Keratinocyte (primary cell): ENCODE measurements at regions not wholly inside any gene's neighbourhood (a gene's known extent, or its start where the extent isn't known, plus 50 kb on each side); places are given as distances from the start of the nearest gene placed in this dataset.

Experiments
- DNase-seq: peaks from one replicate; pipeline ENCODE4 v3.0.0-alpha.2; 2011; ENCODE audit warnings: low read depth, missing footprints, low spot score
- FAIRE-seq: peaks from 2 replicates; lab custom pipeline; 2011; peaks lifted over from hg19 to GRCh38; lab: Jason Lieb, UNC
- H2AFZ ChIP-seq: 2 replicates; pipeline ENCODE4 v1.6.0; 2012; ENCODE audit warnings: low read length, control low read depth, inconsistent platforms; ENCODE audit not compliant: control insufficient read depth
- H3K27ac ChIP-seq: 2 replicates; pipeline ENCODE4 v1.5.1; 2011; ENCODE audit warnings: low read length; ENCODE audit not compliant: control insufficient read depth, insufficient read depth
- H3K27me3 ChIP-seq: 3 replicates; pipeline ENCODE4 v1.6.0; 2011; ENCODE audit warnings: low read length; ENCODE audit not compliant: control insufficient read depth, insufficient read depth; ENCODE audit errors: extremely low read depth
- H3K36me3 ChIP-seq, 2 experiments: 2 replicates in 1 of 2; 3 replicates in 1 of 2; pipeline ENCODE4 v1.5.1; 2011; ENCODE audit warnings: low read length in 2 of 2, mild to moderate bottlenecking in 1 of 2; ENCODE audit not compliant: control insufficient read depth in 2 of 2, insufficient read depth in 2 of 2; ENCODE audit errors: extremely low read depth in 1 of 2
- H3K4me1 ChIP-seq: 3 replicates; pipeline ENCODE4 v1.5.1; 2011; ENCODE audit warnings: low read length; ENCODE audit not compliant: control insufficient read depth, insufficient read depth; ENCODE audit errors: extremely low read depth
- H3K4me2 ChIP-seq: 3 replicates; pipeline ENCODE4 v1.6.0; 2011; ENCODE audit warnings: low read depth, low read length; ENCODE audit not compliant: control insufficient read depth, insufficient read depth; ENCODE audit errors: extremely low read depth
- H3K4me3 ChIP-seq, 3 experiments: fragments of 200-600 bp in 1 of 3; sonication (generic) in 1 of 3; 2 replicates in 2 of 3; 3 replicates in 1 of 3; pipeline ENCODE4 v1.5.1; 2011 to 2016; ENCODE audit warnings: low read length in 3 of 3, mild to moderate bottlenecking in 3 of 3, control low read depth in 2 of 3, inconsistent platforms in 1 of 3, low read depth in 1 of 3, mixed read lengths in 1 of 3, mixed run types in 1 of 3, moderate library complexity in 1 of 3; ENCODE audit not compliant: control insufficient read depth in 2 of 3, insufficient read depth in 2 of 3; ENCODE audit errors: extremely low read depth in 1 of 3
- H3K79me2 ChIP-seq: 2 replicates; pipeline ENCODE4 v1.6.0; 2012; ENCODE audit warnings: low read length; ENCODE audit not compliant: control insufficient read depth, insufficient read depth
- H3K9ac ChIP-seq: 3 replicates; pipeline ENCODE4 v1.6.0; 2011; ENCODE audit warnings: low read length; ENCODE audit not compliant: control insufficient read depth, insufficient read depth; ENCODE audit errors: extremely low read depth
- H3K9me1 ChIP-seq: 3 replicates; pipeline ENCODE4 v1.6.0; 2011; ENCODE audit warnings: low read length; ENCODE audit not compliant: control insufficient read depth, insufficient read depth; ENCODE audit errors: extremely low read depth
- H3K9me3 ChIP-seq: 2 replicates; pipeline ENCODE4 v1.5.1; 2012; ENCODE audit warnings: low read depth, low read length; ENCODE audit not compliant: control insufficient read depth
- H4K20me1 ChIP-seq: 3 replicates; pipeline ENCODE4 v1.6.0; 2011; ENCODE audit warnings: low read length; ENCODE audit not compliant: control insufficient read depth, insufficient read depth; ENCODE audit errors: extremely low read depth
- EZH2 ChIP-seq: IDR thresholded peaks from one replicate; pipeline ENCODE4 v1.6.1; 2012; ENCODE audit warnings: inconsistent platforms, mild to moderate bottlenecking, low read length, moderate library complexity
- dilution Hi-C: fragments of 300-500 bp; cut with MboI; formaldehyde crosslinking; loops from one replicate; pipeline ENCODE4 v1.7.0; 2020; ENCODE audit warnings: low sequenced_read_pairs; ENCODE audit not compliant: extremely low pct_ligation_motif_present
- TF ChIP-seq, protein P1 (sequence below), 3 experiments: IDR thresholded peaks in 1 of 3; conservative IDR thresholded peaks in 1 of 3; optimal IDR thresholded peaks in 1 of 3; 2 replicates in 2 of 3; 3 replicates in 1 of 3; pipeline versions ENCODE3 to v1.5.1; 2011; ENCODE audit warnings: low read length in 3 of 3, mild to moderate bottlenecking in 3 of 3, moderate library complexity in 2 of 3, control low read depth in 1 of 3, inconsistent platforms in 1 of 3; ENCODE audit not compliant: insufficient read depth in 2 of 3; ENCODE audit errors: extremely low read depth in 1 of 3

GRCh38 chr2:58739033-58739432 lies 497.9 kb upstream of the FANCL start:
- no peaks in the 10 kb centered on the region for H3K4me1 ChIP-seq
- H2AFZ ChIP-seq, result no peak overlapping the region
- H3K9me3 ChIP-seq, result no peaks in the 10 kb centered on the region
- no peaks in the 10 kb centered on the region for H3K9me1 ChIP-seq
- H3K4me2 ChIP-seq, result no peak overlapping the region
- H3K79me2 ChIP-seq, result no peaks in the 10 kb centered on the region
- dilution Hi-C loops, result no loop called here
- DNase-seq (no peak), FAIRE-seq (no peak)
- H3K9ac ChIP-seq, result no peak overlapping the region
- H3K36me3 ChIP-seq, result no peaks in the 10 kb centered on the region
- TF ChIP-seq EZH2, result no peak
- TF ChIP-seq, protein P1, sequence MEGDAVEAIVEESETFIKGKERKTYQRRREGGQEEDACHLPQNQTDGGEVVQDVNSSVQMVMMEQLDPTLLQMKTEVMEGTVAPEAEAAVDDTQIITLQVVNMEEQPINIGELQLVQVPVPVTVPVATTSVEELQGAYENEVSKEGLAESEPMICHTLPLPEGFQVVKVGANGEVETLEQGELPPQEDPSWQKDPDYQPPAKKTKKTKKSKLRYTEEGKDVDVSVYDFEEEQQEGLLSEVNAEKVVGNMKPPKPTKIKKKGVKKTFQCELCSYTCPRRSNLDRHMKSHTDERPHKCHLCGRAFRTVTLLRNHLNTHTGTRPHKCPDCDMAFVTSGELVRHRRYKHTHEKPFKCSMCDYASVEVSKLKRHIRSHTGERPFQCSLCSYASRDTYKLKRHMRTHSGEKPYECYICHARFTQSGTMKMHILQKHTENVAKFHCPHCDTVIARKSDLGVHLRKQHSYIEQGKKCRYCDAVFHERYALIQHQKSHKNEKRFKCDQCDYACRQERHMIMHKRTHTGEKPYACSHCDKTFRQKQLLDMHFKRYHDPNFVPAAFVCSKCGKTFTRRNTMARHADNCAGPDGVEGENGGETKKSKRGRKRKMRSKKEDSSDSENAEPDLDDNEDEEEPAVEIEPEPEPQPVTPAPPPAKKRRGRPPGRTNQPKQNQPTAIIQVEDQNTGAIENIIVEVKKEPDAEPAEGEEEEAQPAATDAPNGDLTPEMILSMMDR (optimal IDR thresholded peaks at IDR 0.05 in 1 of 3, IDR thresholded peaks at IDR 0.05 in 1 of 3, conservative IDR thresholded peaks at IDR 0.05 in 1 of 3; ENCODE audit: extremely low read depth in 1 of 3, insufficient read depth in 2 of 3, low read length in 3 of 3), result no peak
- no peaks in the 10 kb centered on the region for H4K20me1 ChIP-seq
- H3K27me3 ChIP-seq, result peaks cover 3% of the 10 kb centered on the region
- no peak overlapping the region for H3K4me3 ChIP-seq
- no peak overlapping the region for H3K27ac ChIP-seq

- FAIRE-seq, result no peak
- dilution Hi-C loops, result no loop called here
- no peak overlapping the region for H3K4me3 ChIP-seq
- H3K27ac ChIP-seq, result no peak overlapping the region
- DNase-seq, result no peak
- H3K79me2 ChIP-seq, result no peaks in the 10 kb centered on the region
- no peaks in the 10 kb centered on the region for H3K9me3 ChIP-seq
- no peak for TF ChIP-seq EZH2
- TF ChIP-seq, protein P1 (optimal IDR thresholded peaks at IDR 0.05 in 1 of 3, IDR thresholded peaks at IDR 0.05 in 1 of 3, conservative IDR thresholded peaks at IDR 0.05 in 1 of 3; ENCODE audit: extremely low read depth in 1 of 3, insufficient read depth in 2 of 3, low read length in 3 of 3), result no peak
- H3K9me1 ChIP-seq, result no peaks in the 10 kb centered on the region
- H3K9ac ChIP-seq, result no peak overlapping the region
- no peak overlapping the region for H3K4me2 ChIP-seq
- no peaks in the 10 kb centered on the region for H3K4me1 ChIP-seq
- H2AFZ ChIP-seq, result no peak overlapping the region
- no peaks in the 10 kb centered on the region for H3K36me3 ChIP-seq
- peaks cover 3% of the 10 kb centered on the region for H3K27me3 ChIP-seq
- H4K20me1 ChIP-seq, result no peaks in the 10 kb centered on the region
Measured at GRCh38 chr2:58734365-58734764, 493.2 kb upstream of the FANCL start.
